GM12878 (cell line): ENCODE measurements at regions not wholly inside any gene's neighbourhood (a gene's known extent, or its start where the extent isn't known, plus 50 kb on each side); places are given as distances from the start of the nearest gene placed in this dataset.

Source experiments
- ATAC-seq: fragments of 200-7000 bp; cut with Tn5 transposase; 3 replicates; pipeline ENCODE4 v1.9.1; 2020; ENCODE audit warnings: mild to moderate bottlenecking, moderate library complexity
- BruUV-seq: library from RNA; stranded (reverse); fragments of 400-500 nt; replicated peaks from 2 replicates; lab custom pipeline; 2021; lab: Mats Ljungman, UMichigan
- CTCF ChIA-PET: fragments of 300-600 bp; sonication (Branson Sonifier 250); formaldehyde crosslinking; extraction: SDS; loops from one replicate; lab custom pipeline; 2021; ENCODE audit warnings: inconsistent platforms; lab: Yijun Ruan, JAX
- POLR2A ChIA-PET: fragments of 350-600 bp; formaldehyde crosslinking; extraction: SDS; loops from one replicate; lab custom pipeline; 2021; ENCODE audit warnings: inconsistent platforms; lab: Charles Lee
- RAD21 ChIA-PET: fragments of 300-600 bp; sonication (Branson Sonifier 250); formaldehyde crosslinking; loops from one replicate; lab custom pipeline; 2023; ENCODE audit warnings: antibody characterized with exemption; ENCODE audit not compliant: unreplicated experiment; lab: Charles Lee
- SMC1A ChIA-PET: fragments of 300-600 bp; sonication (Branson Sonifier 250); formaldehyde crosslinking; loops from one replicate; lab custom pipeline; 2023; ENCODE audit not compliant: unreplicated experiment, uncharacterized antibody; lab: Charles Lee
- DNase-seq: peaks from one replicate; pipeline ENCODE4 v3.0.0-alpha.2; 2011; ENCODE audit warnings: low read depth, low spot score
- FAIRE-seq: peaks from 3 replicates; lab custom pipeline; 2011; peaks lifted over from hg19 to GRCh38; lab: Jason Lieb, UNC
- H2AFZ ChIP-seq: 2 replicates; pipeline ENCODE4 v1.6.0; 2011; ENCODE audit warnings: low read depth, low read length, control low read depth; ENCODE audit not compliant: control insufficient read depth
- H3K27ac ChIP-seq: 2 replicates; pipeline ENCODE4 v1.5.1; 2011; ENCODE audit warnings: control low read depth; ENCODE audit not compliant: control insufficient read depth, insufficient read depth
- H3K27me3 ChIP-seq, 2 experiments: replicated peaks in 1 of 2; 2 replicates each; pipeline versions ENCODE4 v1.6.0 to v1.6.1; 2011; ENCODE audit warnings: low read length in 1 of 2; ENCODE audit not compliant: control insufficient read depth in 2 of 2, insufficient read depth in 2 of 2
- H3K36me3 ChIP-seq, 2 experiments: 2 replicates each; pipeline ENCODE4 v1.5.1; 2011; ENCODE audit warnings: low read length in 1 of 2; ENCODE audit not compliant: control insufficient read depth in 2 of 2, insufficient read depth in 2 of 2
- H3K4me1 ChIP-seq: 2 replicates; pipeline ENCODE4 v1.6.1; 2011; ENCODE audit warnings: mild to moderate bottlenecking, low read length, moderate library complexity, mixed read lengths; ENCODE audit not compliant: control insufficient read depth, insufficient read depth
- H3K4me2 ChIP-seq: 2 replicates; pipeline ENCODE4 v1.6.0; 2011; ENCODE audit warnings: control low read depth; ENCODE audit not compliant: control insufficient read depth, insufficient read depth
- H3K4me3 ChIP-seq: fragments of 200-600 bp; sonication (generic); 2 replicates; pipeline ENCODE4 v1.5.1; 2016
- H3K79me2 ChIP-seq: 2 replicates; pipeline ENCODE4 v1.6.0; 2011; ENCODE audit warnings: low read length; ENCODE audit not compliant: control insufficient read depth, insufficient read depth
- H3K9ac ChIP-seq: 2 replicates; pipeline ENCODE4 v1.8.0; 2011; ENCODE audit warnings: low read length, control low read depth, mixed read lengths; ENCODE audit not compliant: control insufficient read depth, insufficient read depth
- H3K9me3 ChIP-seq: replicated peaks from 3 replicates; pipeline ENCODE4 v1.5.1; 2011; ENCODE audit warnings: mild to moderate bottlenecking, low read length; ENCODE audit not compliant: control insufficient read depth, insufficient read depth
- H4K20me1 ChIP-seq: 2 replicates; pipeline ENCODE4 v1.6.0; 2011; ENCODE audit not compliant: control insufficient read depth, insufficient read depth
- CREM ChIP-seq: IDR thresholded peaks from 2 replicates; pipeline ENCODE4 v1.6.1; 2014; ENCODE audit warnings: antibody characterized with exemption, low read depth
- IRF4 ChIP-seq: IDR thresholded peaks from 2 replicates; pipeline ENCODE4 v1.6.1; 2011; ENCODE audit warnings: low read depth, low read length
- MTA3 ChIP-seq: IDR thresholded peaks from 2 replicates; pipeline ENCODE4 v1.6.1; 2012; ENCODE audit warnings: low read length, inconsistent platforms, borderline replicate concordance
- POLR2AphosphoS2 ChIP-seq: IDR thresholded peaks from 2 replicates; pipeline ENCODE4 v1.6.1; 2011; ENCODE audit warnings: low read depth, mild to moderate bottlenecking, low read length, improper control_type of control experiment, moderate library complexity
- SIN3A ChIP-seq: IDR thresholded peaks from 2 replicates; pipeline ENCODE4 v1.6.1; 2012; ENCODE audit warnings: low read depth, low read length, improper control_type of control experiment
- SPI1 ChIP-seq: IDR thresholded peaks from 2 replicates; pipeline ENCODE4 v1.6.1; 2011; ENCODE audit warnings: low read depth, mild to moderate bottlenecking, low read length, moderate library complexity, borderline replicate concordance; ENCODE audit not compliant: insufficient read depth
- STAT1 ChIP-seq: fragments of 450-650 bp; conservative IDR thresholded peaks from 2 replicates; pipeline ENCODE4 v1.6.1; 2014; ENCODE audit warnings: antibody characterized with exemption, mild to moderate bottlenecking
- STAT3 ChIP-seq: IDR thresholded peaks from 2 replicates; pipeline ENCODE4 v1.6.1; 2011; ENCODE audit warnings: low read depth, low read length, improper control_type of control experiment
- TCF12 ChIP-seq: IDR thresholded peaks from 2 replicates; pipeline ENCODE4 v1.6.1; 2011; ENCODE audit warnings: low read depth, mild to moderate bottlenecking, low read length
- WGBS: methylation state at CpG from one replicate; pipeline ENCODE4 v1.1.6; 2016; ENCODE audit warnings: low lambda C conversion rate; ENCODE audit not compliant: insufficient replicate concordance, insufficient coverage; ENCODE audit errors: missing lambda C conversion rate; 5-methylcytosine and 5-hydroxymethylcytosine counted together
- in situ Hi-C: fragments of 300-500 bp; cut with MboI; formaldehyde crosslinking; loops from 9 replicates; pipeline ENCODE4 v1.14.3; 2018; ENCODE audit warnings: mixed read lengths
- intact Hi-C: fragments of 100-400 bp; cut with micrococcal nuclease; formaldehyde crosslinking; loops from one replicate; pipeline ENCODE4 v1.14.2; 2022; ENCODE audit not compliant: unreplicated experiment
- TF ChIP-seq, protein P1 (sequence below): fragments of 450-650 bp; IDR thresholded peaks from 2 replicates; pipeline ENCODE4 v1.6.1; 2017; ENCODE audit warnings: mild to moderate bottlenecking, moderate library complexity
- TF ChIP-seq, protein P2 (sequence below): IDR thresholded peaks from 2 replicates; pipeline ENCODE4 v1.6.1; 2011; ENCODE audit warnings: borderline replicate concordance, low read depth, mild to moderate bottlenecking, moderate library complexity, mixed read lengths, low read length; ENCODE audit not compliant: insufficient read depth; ENCODE audit errors: extremely low read length
- TF ChIP-seq, protein P3 (sequence below): IDR thresholded peaks from 2 replicates; pipeline ENCODE4 v1.6.1; 2011; ENCODE audit warnings: borderline replicate concordance, low read depth, mild to moderate bottlenecking, moderate library complexity, low read length; ENCODE audit not compliant: insufficient read depth, poor library complexity, severe bottlenecking
- TF ChIP-seq, protein P4 (sequence below): fragments of 450-650 bp; IDR thresholded peaks from 2 replicates; pipeline ENCODE4 v1.6.1; 2018; ENCODE audit warnings: mild to moderate bottlenecking, low read depth, moderate library complexity; ENCODE audit not compliant: partially characterized antibody

DNA sequence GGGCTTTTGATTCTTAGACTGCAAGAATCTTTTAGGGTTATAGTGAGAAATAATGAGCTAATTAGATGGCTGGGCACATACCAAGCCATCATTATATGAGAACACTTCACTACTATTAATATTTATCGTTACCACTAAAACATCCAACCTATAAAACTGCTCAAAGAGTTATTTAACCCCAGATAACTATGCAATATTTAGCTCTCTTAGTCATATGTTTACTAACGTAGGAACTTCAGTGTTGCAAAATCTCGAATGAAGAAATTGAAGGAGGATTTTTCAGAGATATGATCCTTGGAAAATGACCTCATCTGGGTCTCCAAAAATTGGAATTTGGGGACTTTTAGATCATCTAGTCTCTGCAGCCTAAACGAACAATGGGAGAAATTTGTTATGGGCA, 265.0 kb upstream of the RPS6KA3 start:
- H3K9me3 ChIP-seq: no peaks in the 10 kb centered on the region
- POLR2A ChIA-PET: no interaction called here
- H4K20me1 ChIP-seq: no peaks in the 10 kb centered on the region
- FAIRE-seq (no peak), ATAC-seq (no peak), DNase-seq (no peak)
- intact Hi-C loops: loop anchor here (5.0 kb wide), 1 partner anchor 206 kb away; no protein-coding TSS in a partner anchor
- no peaks in the 10 kb centered on the region; a peak in 2 of 4 replicates for H3K27me3 ChIP-seq
- no peak overlapping the region for H3K4me3 ChIP-seq
- H3K4me1 ChIP-seq: no peaks in the 10 kb centered on the region
- H3K27ac ChIP-seq: no peak overlapping the region
- H3K79me2 ChIP-seq: no peaks in the 10 kb centered on the region
- WGBS: 0% methylated on average over 4 of the region's 4 CpGs
- SMC1A ChIA-PET: interaction anchor here (0.8 to 6.2 kb wide), 4 partner anchors 599 to 1210 kb away, joined by 3 to 57 read pairs (median 14); no protein-coding TSS in a partner anchor
- RAD21 ChIA-PET: interaction anchor here (1.1 to 5.3 kb wide), 5 partner anchors 10 to 948 kb away, joined by 3 to 38 read pairs (median 3); no protein-coding TSS in a partner anchor
- CTCF ChIA-PET: interaction anchor here (1.1 to 10.3 kb wide), 11 partner anchors 9 to 1215 kb away, joined by 3 to 148 read pairs (median 5); no protein-coding TSS in a partner anchor
- no peak overlapping the region for H3K4me2 ChIP-seq
- no TSS peak for BruUV-seq
- no peak overlapping the region for H2AFZ ChIP-seq
- H3K9ac ChIP-seq: no peak overlapping the region
- in situ Hi-C loops: loop anchor here (5.0 kb wide), 1 partner anchor 951 kb away; no protein-coding TSS in a partner anchor
- no peaks in the 10 kb centered on the region for H3K36me3 ChIP-seq
- TF ChIP-seq SPI1 (no peak), STAT1 (no peak), POLR2AphosphoS2 (no peak), SIN3A (no peak), CREM (no peak), IRF4 (no peak), TCF12 (no peak), STAT3 (no peak), MTA3 (no peak)
- TF ChIP-seq, protein P1, sequence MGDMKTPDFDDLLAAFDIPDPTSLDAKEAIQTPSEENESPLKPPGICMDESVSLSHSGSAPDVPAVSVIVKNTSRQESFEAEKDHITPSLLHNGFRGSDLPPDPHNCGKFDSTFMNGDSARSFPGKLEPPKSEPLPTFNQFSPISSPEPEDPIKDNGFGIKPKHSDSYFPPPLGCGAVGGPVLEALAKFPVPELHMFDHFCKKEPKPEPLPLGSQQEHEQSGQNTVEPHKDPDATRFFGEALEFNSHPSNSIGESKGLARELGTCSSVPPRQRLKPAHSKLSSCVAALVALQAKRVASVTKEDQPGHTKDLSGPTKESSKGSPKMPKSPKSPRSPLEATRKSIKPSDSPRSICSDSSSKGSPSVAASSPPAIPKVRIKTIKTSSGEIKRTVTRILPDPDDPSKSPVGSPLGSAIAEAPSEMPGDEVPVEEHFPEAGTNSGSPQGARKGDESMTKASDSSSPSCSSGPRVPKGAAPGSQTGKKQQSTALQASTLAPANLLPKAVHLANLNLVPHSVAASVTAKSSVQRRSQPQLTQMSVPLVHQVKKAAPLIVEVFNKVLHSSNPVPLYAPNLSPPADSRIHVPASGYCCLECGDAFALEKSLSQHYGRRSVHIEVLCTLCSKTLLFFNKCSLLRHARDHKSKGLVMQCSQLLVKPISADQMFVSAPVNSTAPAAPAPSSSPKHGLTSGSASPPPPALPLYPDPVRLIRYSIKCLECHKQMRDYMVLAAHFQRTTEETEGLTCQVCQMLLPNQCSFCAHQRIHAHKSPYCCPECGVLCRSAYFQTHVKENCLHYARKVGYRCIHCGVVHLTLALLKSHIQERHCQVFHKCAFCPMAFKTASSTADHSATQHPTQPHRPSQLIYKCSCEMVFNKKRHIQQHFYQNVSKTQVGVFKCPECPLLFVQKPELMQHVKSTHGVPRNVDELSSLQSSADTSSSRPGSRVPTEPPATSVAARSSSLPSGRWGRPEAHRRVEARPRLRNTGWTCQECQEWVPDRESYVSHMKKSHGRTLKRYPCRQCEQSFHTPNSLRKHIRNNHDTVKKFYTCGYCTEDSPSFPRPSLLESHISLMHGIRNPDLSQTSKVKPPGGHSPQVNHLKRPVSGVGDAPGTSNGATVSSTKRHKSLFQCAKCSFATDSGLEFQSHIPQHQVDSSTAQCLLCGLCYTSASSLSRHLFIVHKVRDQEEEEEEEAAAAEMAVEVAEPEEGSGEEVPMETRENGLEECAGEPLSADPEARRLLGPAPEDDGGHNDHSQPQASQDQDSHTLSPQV: no peak
- TF ChIP-seq, protein P2, sequence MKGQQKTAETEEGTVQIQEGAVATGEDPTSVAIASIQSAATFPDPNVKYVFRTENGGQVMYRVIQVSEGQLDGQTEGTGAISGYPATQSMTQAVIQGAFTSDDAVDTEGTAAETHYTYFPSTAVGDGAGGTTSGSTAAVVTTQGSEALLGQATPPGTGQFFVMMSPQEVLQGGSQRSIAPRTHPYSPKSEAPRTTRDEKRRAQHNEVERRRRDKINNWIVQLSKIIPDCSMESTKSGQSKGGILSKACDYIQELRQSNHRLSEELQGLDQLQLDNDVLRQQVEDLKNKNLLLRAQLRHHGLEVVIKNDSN: no peak
- TF ChIP-seq, protein P3, sequence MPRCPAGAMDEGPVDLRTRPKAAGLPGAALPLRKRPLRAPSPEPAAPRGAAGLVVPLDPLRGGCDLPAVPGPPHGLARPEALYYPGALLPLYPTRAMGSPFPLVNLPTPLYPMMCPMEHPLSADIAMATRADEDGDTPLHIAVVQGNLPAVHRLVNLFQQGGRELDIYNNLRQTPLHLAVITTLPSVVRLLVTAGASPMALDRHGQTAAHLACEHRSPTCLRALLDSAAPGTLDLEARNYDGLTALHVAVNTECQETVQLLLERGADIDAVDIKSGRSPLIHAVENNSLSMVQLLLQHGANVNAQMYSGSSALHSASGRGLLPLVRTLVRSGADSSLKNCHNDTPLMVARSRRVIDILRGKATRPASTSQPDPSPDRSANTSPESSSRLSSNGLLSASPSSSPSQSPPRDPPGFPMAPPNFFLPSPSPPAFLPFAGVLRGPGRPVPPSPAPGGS: no peak
- TF ChIP-seq, protein P4, sequence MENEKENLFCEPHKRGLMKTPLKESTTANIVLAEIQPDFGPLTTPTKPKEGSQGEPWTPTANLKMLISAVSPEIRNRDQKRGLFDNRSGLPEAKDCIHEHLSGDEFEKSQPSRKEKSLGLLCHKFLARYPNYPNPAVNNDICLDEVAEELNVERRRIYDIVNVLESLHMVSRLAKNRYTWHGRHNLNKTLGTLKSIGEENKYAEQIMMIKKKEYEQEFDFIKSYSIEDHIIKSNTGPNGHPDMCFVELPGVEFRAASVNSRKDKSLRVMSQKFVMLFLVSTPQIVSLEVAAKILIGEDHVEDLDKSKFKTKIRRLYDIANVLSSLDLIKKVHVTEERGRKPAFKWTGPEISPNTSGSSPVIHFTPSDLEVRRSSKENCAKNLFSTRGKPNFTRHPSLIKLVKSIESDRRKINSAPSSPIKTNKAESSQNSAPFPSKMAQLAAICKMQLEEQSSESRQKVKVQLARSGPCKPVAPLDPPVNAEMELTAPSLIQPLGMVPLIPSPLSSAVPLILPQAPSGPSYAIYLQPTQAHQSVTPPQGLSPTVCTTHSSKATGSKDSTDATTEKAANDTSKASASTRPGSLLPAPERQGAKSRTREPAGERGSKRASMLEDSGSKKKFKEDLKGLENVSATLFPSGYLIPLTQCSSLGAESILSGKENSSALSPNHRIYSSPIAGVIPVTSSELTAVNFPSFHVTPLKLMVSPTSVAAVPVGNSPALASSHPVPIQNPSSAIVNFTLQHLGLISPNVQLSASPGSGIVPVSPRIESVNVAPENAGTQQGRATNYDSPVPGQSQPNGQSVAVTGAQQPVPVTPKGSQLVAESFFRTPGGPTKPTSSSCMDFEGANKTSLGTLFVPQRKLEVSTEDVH: no peak
